SU-DHL-6 (cell line): ENCODE measurements at regions not wholly inside any gene's neighbourhood (a gene's known extent, or its start where the extent isn't known, plus 50 kb on each side); places are given as distances from the start of the nearest gene placed in this dataset.

Experiments used
- CTCF ChIP-seq: fragments of 200-600 bp; sonication (generic); IDR thresholded peaks from one replicate; pipeline ENCODE4 v1.5.1; 2017; ENCODE audit warnings: antibody characterized with exemption, mild to moderate bottlenecking, low read length, moderate library complexity; ENCODE audit not compliant: insufficient read depth, poor library complexity, severe bottlenecking
- EZH2phosphoT487 ChIP-seq: fragments of 200-600 bp; sonication (generic), shearing (Covaris generic); conservative IDR thresholded peaks from 2 replicates; pipeline ENCODE4 v1.6.1; 2018; ENCODE audit warnings: mild to moderate bottlenecking, antibody characterized with exemption, low read length, moderate library complexity, mixed read lengths

GRCh38 chr14:84129941-84130340 is 1400.0 kb upstream of the FLRT2 start:
- TF ChIP-seq CTCF (no peak), EZH2phosphoT487 (no peak)
